HG02970 (cell line): ENCODE measurements at regions not wholly inside any gene's neighbourhood (a gene's known extent, or its start where the extent isn't known, plus 50 kb on each side); places are given as distances from the start of the nearest gene placed in this dataset.
"Not testable (repeated sequence)": the region's sequence is repeated elsewhere in the genome, so short reads cannot be mapped to it uniquely, and the experiment has no call there.

ENCODE experiments used
- ATAC-seq: cut with Tn5 transposase; IDR thresholded peaks from one replicate; pipeline ENCODE4 v1.9.1; 2021; ENCODE audit warnings: mild to moderate bottlenecking, moderate library complexity, moderate number of reproducible peaks; ENCODE audit not compliant: unreplicated experiment, low FRiP score

DNA sequence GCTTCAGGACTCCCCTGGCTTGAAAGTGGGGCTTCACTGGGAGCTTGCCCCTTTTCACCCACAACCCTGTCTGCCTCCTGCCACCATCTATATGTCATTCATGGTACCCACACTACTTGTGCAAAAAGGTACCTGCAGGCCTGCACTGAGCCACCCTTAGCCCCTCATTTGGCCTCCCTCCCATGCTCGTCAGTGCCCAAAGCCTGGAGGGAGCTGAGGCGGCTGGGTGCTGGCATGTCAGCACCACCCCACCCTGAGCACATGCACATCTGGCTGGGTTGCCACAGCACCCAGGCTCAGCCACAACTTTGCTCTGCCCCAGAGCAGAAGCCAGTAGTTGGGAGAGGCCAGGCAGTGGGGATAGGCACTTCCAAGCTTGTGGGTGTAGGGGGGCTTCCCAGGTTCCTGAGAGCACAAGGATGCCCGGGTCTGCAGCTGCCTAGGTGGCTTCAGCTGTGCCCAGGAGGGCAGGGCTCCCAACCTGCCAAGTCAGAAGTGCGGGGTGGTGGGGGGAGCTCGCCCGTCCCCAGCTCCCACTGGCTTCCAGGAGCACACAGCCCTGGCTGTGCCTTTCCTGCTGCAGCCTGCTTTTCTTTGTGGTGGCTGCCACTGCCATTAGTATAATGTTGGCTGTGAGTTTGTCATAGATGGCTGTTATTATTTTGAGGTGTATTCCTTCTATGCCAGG, 1054.6 kb upstream of the EPHA6 start:
- ATAC-seq, result no peak

DNA sequence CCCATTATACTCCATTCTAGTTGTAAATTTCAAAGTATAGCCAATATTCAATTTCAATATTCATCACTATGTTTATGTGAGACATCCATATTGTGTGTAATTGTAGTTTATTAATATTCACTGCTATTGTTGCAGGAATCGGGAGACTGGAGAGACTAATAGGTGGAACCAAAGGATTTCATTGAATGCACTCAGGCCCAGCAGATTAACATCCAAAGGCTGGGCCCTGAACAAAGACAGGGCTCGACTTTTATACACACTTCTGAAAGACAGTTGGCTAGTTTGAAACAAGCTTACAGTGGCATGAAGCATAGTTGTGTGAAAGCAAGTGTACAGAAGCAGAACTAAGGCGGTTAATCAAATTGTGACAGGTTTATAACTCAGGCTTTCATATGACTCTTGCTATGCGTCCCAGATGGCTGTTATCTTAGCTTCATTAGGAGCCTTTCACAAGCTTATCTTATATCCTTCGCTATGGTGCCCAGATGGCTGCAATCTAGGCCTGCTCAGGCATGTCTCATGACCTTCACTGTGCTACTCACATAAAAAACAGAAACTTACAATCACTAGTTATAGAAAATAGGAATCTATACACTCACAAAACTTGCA, 1038.8 kb upstream of the EPHA6 start:
- ATAC-seq, result no peak

DNA sequence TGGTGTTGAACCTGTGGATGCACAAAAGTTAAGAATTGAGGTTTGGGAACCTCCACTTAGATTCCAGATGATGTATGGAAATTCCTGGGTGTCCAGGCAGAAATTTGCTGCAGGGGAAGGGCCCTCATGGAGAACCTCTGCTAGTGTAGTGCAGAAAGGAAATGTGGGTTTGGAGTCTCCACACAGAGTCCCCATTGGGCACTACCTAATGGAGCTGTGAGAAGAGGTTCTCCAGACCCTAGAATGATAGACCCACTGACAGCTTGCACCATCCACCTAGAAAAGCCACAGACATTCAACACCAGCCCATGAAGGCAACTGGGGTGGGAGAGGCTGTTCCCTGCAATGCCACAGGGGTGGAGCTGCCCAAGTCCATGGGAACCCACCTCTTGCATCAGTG, 1032.8 kb upstream of the EPHA6 start:
- no peak for ATAC-seq

DNA sequence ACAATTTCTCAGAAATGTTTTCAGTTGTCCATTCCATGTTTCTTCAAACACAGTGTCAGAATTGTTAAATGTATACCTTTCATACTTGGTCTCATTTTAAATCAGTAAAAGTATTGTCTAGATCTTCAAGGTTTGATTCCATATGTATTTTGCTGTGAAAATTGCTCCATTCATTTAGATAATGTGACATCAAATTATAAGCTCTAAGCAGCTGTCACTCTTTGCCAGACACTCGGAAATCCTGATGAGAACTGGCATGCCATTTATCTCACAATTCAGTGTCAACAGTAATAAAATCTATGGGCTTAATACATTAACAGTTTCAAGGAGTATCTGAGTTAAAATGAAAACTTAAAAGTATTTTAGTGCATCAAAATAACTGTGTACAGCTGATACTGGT, 1025.3 kb upstream of the EPHA6 start:
- ATAC-seq, result no peak

DNA sequence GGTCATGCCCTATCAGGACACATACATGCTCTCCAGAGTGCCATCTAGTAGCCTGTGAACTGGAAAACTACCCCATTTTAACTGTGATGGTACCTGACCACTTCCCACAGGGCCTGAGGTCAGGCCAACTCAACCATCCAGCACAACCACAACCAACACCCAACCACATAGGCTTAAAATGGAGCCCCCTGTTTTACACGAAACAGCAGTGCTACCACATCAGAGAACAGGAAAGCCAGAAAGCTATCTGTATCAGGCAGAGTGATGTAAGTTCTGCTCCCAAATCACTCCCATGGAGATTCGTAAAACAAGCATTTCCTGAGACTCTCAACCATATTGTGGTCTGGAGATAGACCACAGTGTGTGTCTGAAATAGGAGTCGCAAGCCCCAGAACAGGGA, 1017.3 kb upstream of the EPHA6 start:
- ATAC-seq, result no peak

DNA sequence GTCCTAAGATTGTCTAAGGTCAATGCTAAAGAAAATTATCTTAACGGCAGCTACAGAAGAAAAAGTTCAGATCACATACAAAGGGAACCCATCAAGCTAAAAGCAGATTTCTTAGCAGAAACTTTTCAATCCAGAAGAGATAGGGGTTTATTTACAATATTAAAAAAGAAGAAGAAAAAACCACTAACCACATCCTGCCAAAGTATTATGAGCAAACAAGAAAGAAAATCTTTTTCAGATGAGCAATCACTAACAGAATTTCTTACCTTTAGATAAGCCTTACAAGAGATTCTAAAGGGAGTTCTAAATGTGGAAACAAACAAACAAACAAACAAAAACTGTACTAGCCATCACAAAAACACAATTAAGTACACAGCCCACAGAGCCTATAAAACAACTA, 1015.8 kb upstream of the EPHA6 start:
- no peak for ATAC-seq

DNA sequence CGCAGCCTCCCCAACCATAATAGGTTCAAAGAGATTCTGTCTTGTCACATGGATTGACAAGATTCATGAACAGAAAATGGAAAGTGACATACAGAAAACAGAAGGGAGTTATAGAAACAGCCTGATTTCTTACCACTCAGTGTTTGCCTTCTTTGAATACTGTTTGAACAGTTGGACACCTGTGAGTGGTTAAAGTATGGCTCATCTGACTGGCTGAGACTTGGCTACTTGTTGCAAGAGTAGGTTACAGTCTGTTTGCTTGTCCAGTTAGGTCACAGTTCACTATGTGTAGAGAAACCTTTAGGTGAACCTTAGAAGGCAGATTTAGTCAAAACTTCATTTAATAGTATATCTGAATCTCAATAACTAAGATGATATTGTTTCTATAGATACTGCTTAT, 1003.9 kb upstream of the EPHA6 start:
- ATAC-seq, result no peak

DNA sequence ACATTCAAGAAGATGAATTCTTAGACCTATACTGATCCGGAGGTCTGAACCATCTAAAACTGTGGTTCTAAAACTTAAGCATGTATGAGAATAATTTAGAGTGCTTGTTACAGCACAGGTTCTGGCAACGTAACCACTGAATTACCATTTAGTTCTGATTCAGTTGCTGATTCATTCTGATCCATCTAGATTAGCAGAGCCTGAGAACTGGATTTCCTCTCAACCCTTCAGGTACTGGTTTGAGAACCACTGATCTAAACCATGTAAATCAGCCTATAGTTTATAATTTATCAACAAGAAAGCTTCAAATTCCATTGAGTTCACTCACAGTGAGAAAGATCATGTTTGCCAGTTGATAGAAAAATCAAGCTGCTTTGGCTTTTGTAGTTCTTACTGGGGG, 1001.1 kb upstream of the EPHA6 start:
- ATAC-seq, result no peak

DNA sequence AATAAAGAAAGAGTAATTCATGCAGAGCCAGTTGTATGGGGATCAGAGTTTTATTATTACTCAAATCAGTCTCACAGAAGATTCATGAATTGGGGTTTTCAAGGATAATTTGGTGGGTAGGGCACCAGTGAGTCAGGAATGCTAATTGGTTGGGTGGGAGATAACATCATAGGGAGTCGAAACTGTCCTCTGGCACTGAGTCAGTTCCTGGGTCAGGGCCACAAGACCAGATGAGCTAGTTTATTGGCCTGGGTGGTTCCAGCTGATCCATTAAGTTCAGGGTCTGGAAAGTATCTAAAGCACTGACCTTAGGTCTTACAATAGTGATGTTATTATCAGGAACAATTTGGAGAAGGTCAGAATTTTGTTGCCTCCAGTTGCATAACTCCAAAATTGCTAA, 998.6 kb upstream of the EPHA6 start:
- no peak for ATAC-seq

DNA sequence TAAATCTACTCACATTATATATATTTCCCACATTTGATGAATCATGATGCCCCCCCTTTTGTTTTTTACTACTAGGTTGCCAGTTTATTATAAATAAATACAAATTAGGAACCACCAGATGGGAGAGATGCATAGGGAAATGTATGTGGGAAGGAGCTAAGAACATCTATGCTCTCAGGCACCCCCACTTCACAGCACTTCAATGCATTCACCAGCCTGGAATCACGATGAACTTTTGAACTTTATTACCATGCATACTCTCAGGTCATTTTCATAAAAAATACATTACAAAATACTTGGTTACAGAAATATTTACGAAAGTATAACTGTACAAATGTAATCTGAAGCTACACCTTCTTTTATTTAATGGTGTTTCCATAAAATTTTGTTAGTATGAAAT, 988.0 kb upstream of the EPHA6 start:
- no peak for ATAC-seq

DNA sequence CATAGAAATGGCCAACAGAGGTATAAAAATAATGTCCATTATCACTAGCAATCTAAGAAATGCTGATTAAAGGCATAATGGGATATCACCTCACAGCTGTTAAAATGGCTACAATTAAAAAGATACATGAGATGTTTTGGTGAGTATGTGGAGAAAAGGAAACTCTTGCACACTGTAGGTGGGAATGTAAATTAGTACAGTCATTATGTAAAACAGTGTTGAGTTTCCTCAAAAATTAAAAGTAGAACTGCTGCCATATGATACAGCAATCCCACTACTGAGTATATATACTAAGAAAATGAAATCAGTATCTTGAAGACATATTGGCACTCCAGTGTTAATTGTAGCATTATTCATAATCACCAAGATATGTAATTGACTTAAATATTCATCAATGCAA, 982.2 kb upstream of the EPHA6 start:
- ATAC-seq, result no peak

DNA sequence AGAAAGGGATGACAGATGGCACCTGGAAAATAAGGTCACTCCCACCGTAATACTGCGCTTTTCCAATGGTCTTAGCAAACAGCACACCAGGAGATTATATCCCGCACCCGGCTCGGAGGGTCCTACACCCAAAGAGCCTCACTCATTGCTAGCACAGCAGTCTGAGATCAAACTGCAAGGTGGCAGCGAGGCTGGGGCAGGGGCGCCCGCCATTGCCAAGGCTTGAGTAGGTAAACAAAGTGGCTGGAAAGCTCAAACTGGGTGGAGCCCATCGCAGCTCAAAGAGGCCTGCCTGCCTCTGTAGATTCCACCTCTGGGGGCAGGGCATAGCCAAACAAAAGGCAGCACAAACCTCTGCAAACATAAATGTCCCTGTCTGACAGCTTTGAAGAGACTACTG, 953.8 kb upstream of the EPHA6 start:
- ATAC-seq, result not testable (repeated sequence)

DNA sequence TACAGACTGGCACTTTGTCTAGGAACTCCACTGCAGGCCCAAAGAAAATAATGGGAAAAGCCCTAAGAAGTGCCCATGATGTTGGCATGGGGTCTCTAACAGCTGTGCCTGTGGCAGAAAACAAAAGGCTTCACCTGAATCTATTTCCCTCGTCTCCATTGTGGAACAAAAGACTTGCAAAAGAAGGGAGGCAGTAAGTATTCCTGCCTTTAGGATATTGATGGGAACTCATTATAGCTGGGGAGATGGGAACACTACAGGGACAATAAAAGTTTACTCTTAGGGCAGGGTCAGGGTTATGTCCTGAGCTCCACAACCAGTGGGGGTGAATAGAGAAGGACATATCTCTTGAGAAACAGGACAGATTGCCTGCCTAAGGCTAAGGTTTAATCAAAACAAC, 930.6 kb upstream of the EPHA6 start:
- ATAC-seq, result no peak

DNA sequence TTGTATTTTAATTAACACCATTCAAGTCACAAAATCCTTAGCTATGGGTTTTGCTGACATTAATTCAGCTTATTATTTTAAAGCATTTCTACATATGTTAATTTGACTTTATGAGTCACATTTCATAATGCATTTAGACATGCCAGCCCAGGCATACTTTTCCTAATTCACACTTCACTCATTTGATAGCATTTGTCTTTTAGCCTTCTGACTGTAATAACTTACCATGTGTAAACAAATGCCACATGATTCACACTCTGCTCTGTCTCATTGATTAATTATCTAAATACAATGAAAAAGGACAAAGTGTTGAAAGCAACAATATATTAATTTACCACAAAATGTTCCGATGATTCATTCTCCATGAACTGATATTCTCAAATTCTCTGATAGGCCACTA, 927.8 kb upstream of the EPHA6 start:
- ATAC-seq, result no peak

DNA sequence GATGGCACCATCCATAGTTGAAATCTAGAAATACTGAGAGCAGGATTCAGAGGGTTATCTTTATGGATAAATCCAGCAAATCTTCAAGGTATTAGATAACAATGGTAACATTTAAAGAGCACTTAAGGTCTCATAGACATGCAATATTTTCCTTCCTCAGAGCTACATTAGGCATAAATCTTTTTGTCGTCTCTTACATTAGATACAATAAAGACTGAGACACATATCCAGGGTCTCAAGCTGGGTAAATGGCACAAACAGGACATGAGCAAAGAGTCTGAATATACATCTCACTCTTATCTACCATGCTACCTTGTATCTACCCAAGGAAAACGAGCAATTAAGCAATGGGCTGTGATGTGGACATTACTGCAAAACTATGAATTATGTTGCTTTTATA, 927.3 kb upstream of the EPHA6 start:
- ATAC-seq, result no peak

DNA sequence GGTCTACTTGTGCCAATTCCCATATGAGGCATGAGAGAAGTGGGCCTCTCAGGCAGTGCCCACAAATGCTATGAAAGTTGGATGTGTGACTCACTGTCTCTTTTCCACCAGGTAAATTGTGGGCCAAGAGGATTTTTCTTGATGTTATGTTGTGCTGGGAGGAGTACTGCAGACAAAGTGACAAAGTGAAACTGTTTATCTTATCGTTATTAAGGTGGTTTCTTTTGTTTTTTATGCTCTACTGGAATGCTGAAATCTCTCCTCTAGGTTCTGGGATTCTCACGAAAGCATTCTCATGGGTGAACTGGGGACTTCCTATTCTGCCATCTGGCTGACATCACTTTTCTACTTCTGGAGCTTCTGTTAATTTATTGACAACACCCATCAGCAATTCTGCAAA, 919.6 kb upstream of the EPHA6 start:
- ATAC-seq, result no peak

DNA sequence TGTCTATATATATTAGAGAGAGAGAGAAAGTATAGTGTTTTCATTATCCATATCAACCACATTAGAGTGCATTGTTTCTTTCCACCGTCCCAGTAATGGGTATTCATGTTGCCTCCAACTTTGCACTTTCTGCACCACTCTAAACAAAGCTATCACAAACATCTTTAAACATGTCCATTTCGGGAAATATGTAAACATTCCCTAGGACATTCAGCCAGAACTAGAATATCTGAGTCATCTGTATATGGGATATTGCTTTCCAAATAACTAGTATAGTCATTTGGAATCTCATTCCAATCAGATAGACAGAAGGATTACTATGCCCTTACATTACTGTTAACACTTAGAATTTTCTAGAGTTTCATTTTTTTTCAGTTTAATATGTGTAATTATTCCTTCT, 914.9 kb upstream of the EPHA6 start:
- no peak for ATAC-seq

DNA sequence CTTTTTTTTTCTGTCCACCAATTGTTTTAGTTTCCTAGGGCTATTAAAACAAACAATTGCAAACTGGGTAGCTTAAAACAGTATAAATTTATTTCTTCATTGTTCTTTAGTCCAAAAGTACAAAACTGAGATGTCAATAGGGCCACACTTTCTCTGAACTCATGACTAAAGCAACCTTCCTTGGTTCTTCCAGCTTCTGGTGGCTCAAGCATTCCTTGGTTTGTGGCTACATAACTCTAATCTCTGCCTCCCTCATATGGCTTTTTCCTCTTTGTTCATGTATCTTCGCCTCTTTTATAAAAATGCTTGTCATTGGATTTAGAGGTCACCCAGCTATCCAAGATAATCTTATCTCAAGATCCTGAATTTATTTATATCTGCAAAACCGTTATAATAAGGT, 914.5 kb upstream of the EPHA6 start:
- no peak for ATAC-seq

DNA sequence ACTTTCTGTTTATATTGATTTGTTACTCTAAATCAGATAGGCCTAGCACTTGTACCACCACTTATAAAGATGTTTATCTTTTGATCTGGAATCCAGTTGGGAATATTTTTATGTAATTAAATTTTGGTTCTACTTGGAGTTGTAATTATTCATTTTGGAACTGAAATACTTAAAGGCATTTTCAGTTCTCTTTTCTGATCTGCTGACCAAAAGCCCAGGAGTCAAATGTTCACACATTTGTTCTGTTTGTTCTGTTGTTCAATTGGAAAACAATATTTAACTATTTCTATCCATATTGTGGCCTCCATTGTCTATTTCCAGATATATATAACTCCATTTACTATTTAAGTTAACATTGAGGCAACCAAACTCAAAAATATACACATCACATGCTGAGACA, 912.4 kb upstream of the EPHA6 start:
- ATAC-seq, result no peak

DNA sequence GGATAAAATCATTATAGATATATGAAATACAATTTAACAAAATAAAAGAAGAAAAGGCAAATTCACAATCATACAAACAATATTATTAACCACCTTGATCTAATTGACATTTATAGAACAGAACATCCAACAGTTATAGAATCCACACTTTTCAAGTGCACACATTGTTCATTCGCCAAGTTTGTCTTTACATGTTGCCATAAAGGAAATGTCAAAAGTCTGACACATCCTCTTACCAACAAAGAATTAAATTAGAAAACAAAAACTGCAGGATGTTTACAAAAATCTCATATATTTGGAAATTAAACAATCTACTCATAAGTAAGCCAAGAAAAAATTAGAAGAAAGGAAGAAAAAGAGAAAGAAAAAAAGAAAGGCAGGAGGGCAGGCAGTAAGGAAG, 909.2 kb upstream of the EPHA6 start:
- no peak for ATAC-seq

DNA sequence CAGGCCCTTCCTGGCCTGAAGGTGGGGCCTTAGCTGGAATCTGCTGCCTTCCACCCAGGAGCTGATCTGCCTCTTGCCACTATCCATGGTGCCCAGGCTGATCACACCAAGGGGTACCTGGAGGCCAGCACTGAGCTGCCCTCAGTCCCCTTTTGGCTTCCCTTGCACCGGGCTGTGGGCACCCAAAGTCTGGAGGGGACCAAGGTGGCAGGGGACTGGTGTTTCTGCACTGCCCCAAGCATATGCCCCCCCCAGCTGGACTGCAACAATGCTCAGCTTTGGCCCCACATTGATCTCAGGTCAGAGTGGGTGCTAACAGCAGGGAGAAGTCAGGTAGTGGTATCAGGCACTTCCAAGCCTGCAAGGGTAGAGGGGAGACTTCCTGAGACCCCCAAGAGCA, 902.6 kb upstream of the EPHA6 start:
- no peak for ATAC-seq

DNA sequence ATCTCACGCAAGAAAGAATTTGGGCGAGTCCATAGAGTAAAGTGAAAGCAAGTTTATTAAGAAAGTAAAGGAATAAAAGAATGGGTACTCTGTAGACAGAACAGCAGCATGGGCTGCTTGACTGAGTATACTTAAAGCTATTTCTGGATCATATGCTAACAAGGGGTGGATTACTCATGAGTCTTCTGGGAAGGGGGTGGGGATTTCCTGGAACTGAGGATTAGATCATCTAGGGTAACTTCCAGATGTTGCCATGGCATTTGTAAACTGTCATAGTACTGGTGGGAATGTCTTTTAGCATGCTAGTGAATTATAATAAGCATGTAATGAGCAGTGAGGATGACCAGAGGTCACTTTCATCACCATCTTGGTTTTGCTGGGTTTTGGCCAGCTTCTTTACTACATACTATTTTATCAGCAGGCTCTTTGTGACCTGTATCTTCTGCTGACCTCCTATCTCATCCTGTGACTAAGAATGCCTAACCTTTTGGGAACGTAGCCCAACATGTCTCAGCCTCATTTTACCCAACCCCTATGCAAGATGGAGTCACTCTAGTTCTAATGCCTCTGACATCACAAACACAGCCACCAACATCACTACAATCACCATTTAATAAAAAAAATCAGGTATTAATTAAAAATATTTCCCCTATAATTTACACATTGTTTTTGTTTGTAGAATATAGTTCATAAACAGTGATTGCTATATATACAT, 890.7 kb upstream of the EPHA6 start:
- no peak for ATAC-seq
